Psoas muscle (tissue), 7 donors: ENCODE measurements at regions not wholly inside any gene's neighbourhood (a gene's known extent, or its start where the extent isn't known, plus 50 kb on each side); places are given as distances from the start of the nearest gene placed in this dataset.

ENCODE experiments used
- ATAC-seq, 4 donors: fragments of 200-7000 bp; cut with Tn5 transposase; one replicate each; pipeline ENCODE4 v1.9.1; 2020; ENCODE audit warnings: moderate library complexity in 3 of 4, mild to moderate bottlenecking in 2 of 4
- DNase-seq, 2 donors: peaks; one replicate each; pipeline ENCODE4 v3.0.0-alpha.2; 2020
- H3K27ac ChIP-seq: fragments of 200-600 bp; one replicate; pipeline ENCODE4 v1.8.0; 2022
- H3K27me3 ChIP-seq, 3 donors: fragments of 200-600 bp in 1 of 3; one replicate each; pipeline versions ENCODE4 v1.6.1 to v1.8.0; 2013 to 2022; ENCODE audit warnings: low read length in 2 of 3, mild to moderate bottlenecking in 2 of 3, moderate library complexity in 1 of 3; ENCODE audit not compliant: insufficient read depth in 3 of 3
- H3K36me3 ChIP-seq, 2 donors: fragments of 200-600 bp in 1 of 2; one replicate each; pipeline versions ENCODE4 v1.6.1 to v1.8.0; 2013 to 2022; ENCODE audit warnings: low read depth in 1 of 2, mild to moderate bottlenecking in 1 of 2, moderate library complexity in 1 of 2; ENCODE audit not compliant: insufficient read depth in 1 of 2
- H3K4me1 ChIP-seq: fragments of 200-600 bp; one replicate; pipeline ENCODE4 v1.8.0; 2022
- H3K4me3 ChIP-seq: fragments of 200-600 bp; one replicate; pipeline ENCODE4 v1.8.0; 2022; ENCODE audit warnings: mild to moderate bottlenecking
- H3K9me3 ChIP-seq: fragments of 200-600 bp; one replicate; pipeline ENCODE4 v1.8.0; 2022
- CTCF ChIP-seq: fragments of 200-600 bp; IDR thresholded peaks from one replicate; pipeline ENCODE4 v1.8.0; 2022; ENCODE audit warnings: antibody characterized with exemption
- WGBS, 3 donors: extraction: QIAGEN DNeasy Blood & Tissue Kit; methylation state at CpG; one replicate each; pipeline versions ENCODE4 v1.1.6 to v1.1.7; 2013; 5-methylcytosine and 5-hydroxymethylcytosine counted together
- intact Hi-C, 2 donors: fragments of 100-400 bp; cut with DNase I; formaldehyde crosslinking; loops; one replicate each; pipeline versions ENCODE4 v1.11.0 to v1.14.2; 2022
- donor health status: healthy with polysubstance abuse.
- donor health status: DM: no; HTN: no; CAD: no; lungs with moderate emphysema.
- donor health status: Bipolar disorder and iron deficiency.
- donor health status: healthy.
- donor health status: DM: yes; HTN: yes; CAD: no.
- donor health status: DM: no; HTN: no; CAD: no.
- donor health status: DM: yes; HTN: yes; CAD: no.

- Histone ChIP-seq H3K27me3 (no peaks in the 10 kb centered on the region), H3K36me3 (no peaks in the 10 kb centered on the region), H3K27ac (no peak overlapping the region), H3K4me1 (no peaks in the 10 kb centered on the region), H3K9me3 (no peaks in the 10 kb centered on the region), H3K4me3 (no peak overlapping the region)
- no peak for TF ChIP-seq CTCF
- DNase-seq (no peak), ATAC-seq (no peak)
- intact Hi-C loops, result no loop called here
- WGBS, 3 donors, result 81 to 88% (median 87%) methylated on average over 2 of the region's 2 CpGs
Observed at GRCh38 chr5:158419186-158419585, 560.2 kb upstream of the CLINT1 start.

GRCh38 chr5:158414780-158415179, 555.8 kb upstream of the CLINT1 start:
- no peaks in the 10 kb centered on the region for H3K36me3 ChIP-seq
- no peak overlapping the region for H3K4me3 ChIP-seq
- ATAC-seq, result peak in 2 of 4 donors; percentile 57 to 67
- H3K9me3 ChIP-seq, result no peaks in the 10 kb centered on the region
- DNase-seq, result no peak
- intact Hi-C loops, result no loop called here
- 40 to 55% (median 47%) methylated on average over 1 of the region's 1 CpG for WGBS, 3 donors
- no peak overlapping the region for H3K27ac ChIP-seq
- no peaks in the 10 kb centered on the region for H3K27me3 ChIP-seq
- no peak for TF ChIP-seq CTCF
- H3K4me1 ChIP-seq, result no peaks in the 10 kb centered on the region

- WGBS, 3 donors, result 47 to 68% (median 56%) methylated on average over 3 of the region's 3 CpGs
- ATAC-seq (peak in 3 of 4 donors; percentile 28 to 58 (median 44)), DNase-seq (peak in 1 of 2 donors; percentile 20)
- TF ChIP-seq CTCF, result no peak
- H3K4me1 ChIP-seq, result no peaks in the 10 kb centered on the region
- no peak overlapping the region for H3K27ac ChIP-seq
- H3K27me3 ChIP-seq, result no peaks in the 10 kb centered on the region
- intact Hi-C loops, result no loop called here
- H3K9me3 ChIP-seq, result no peaks in the 10 kb centered on the region
- H3K4me3 ChIP-seq, result no peak overlapping the region
- H3K36me3 ChIP-seq, result no peaks in the 10 kb centered on the region
Observed at GRCh38 chr5:158414333-158414762, 555.4 kb upstream of the CLINT1 start.

GRCh38 chr5:158413122-158413680, 554.3 kb upstream of the CLINT1 start:
- H3K4me3 ChIP-seq, result no peak overlapping the region
- no peaks in the 10 kb centered on the region for H3K9me3 ChIP-seq
- DNase-seq, result no peak
- no peak for TF ChIP-seq CTCF
- ATAC-seq, result no peak
- intact Hi-C loops, result no loop called here
- WGBS, 3 donors, result 84 to 86% (median 84%) methylated on average over 4 of the region's 4 CpGs
- no peaks in the 10 kb centered on the region for H3K36me3 ChIP-seq
- H3K27ac ChIP-seq, result no peak overlapping the region
- no peaks in the 10 kb centered on the region for H3K4me1 ChIP-seq
- no peaks in the 10 kb centered on the region for H3K27me3 ChIP-seq

- Histone ChIP-seq H3K36me3 (no peaks in the 10 kb centered on the region), H3K27ac (no peak overlapping the region), H3K9me3 (no peaks in the 10 kb centered on the region), H3K4me1 (no peaks in the 10 kb centered on the region), H3K4me3 (no peak overlapping the region), H3K27me3 (no peaks in the 10 kb centered on the region)
- no peak for DNase-seq
- intact Hi-C loops, result no loop called here
- no peak for TF ChIP-seq CTCF
- ATAC-seq, result no peak
Observed at GRCh38 chr5:158410976-158411375, 552.0 kb upstream of the CLINT1 start.
